ENCODE measurements at regions not wholly inside any gene's neighbourhood (a gene's known extent, or its start where the extent isn't known, plus 50 kb on each side); places are given as distances from the start of the nearest gene placed in this dataset.

GRCh38 chr13:81318231-81319019, 977.5 kb upstream of the SPRY2 start:
- 85% methylated on average over 4 of the region's 4 CpGs for WGBS (ENCODE audit: low lambda C conversion rate, missing lambda C conversion rate)
- no peak overlapping the region for H2AFZ ChIP-seq
- no peaks in the 10 kb centered on the region for H3K36me3 ChIP-seq (replicated peaks; ENCODE audit: insufficient read depth, low read depth)
- no peaks in the 10 kb centered on the region for H3K27me3 ChIP-seq
- DNase-seq (ENCODE audit: low spot score) = no peak
- TF ChIP-seq CTCF (IDR thresholded peaks at IDR 0.05; ENCODE audit: poor library complexity) (no peak), EZH2 (IDR thresholded peaks at IDR 0.05; ENCODE audit: borderline replicate concordance) (no peak), EZH2phosphoT487 (IDR thresholded peaks at IDR 0.05; ENCODE audit: low read depth, severe bottlenecking, unreplicated experiment) (no peak)
- no peaks in the 10 kb centered on the region for H3K79me2 ChIP-seq
- H3K4me2 ChIP-seq = no peak overlapping the region
- no peaks in the 10 kb centered on the region for H4K20me1 ChIP-seq (ENCODE audit: insufficient read depth, poor library complexity, severe bottlenecking)
- no peak overlapping the region for H3K4me3 ChIP-seq
- no peaks in the 10 kb centered on the region for H3K9me3 ChIP-seq (ENCODE audit: low read depth)
- no peaks in the 10 kb centered on the region for H3K4me1 ChIP-seq (ENCODE audit: insufficient read depth)
- no peaks in the 10 kb centered on the region for H3K9me2 ChIP-seq (replicated peaks; ENCODE audit: insufficient read depth)
- no peak overlapping the region for H3K27ac ChIP-seq

- TF ChIP-seq CTCF (IDR thresholded peaks at IDR 0.05; ENCODE audit: poor library complexity) (no peak), EZH2phosphoT487 (IDR thresholded peaks at IDR 0.05; ENCODE audit: low read depth, severe bottlenecking, unreplicated experiment) (no peak)
- no peak overlapping the region for H3K27ac ChIP-seq
- H3K9me2 ChIP-seq (replicated peaks; ENCODE audit: insufficient read depth) = no peaks in the 10 kb centered on the region
- no peak overlapping the region for H3K4me3 ChIP-seq
- H3K36me3 ChIP-seq (replicated peaks; ENCODE audit: insufficient read depth, low read depth) = no peaks in the 10 kb centered on the region
- no peaks in the 10 kb centered on the region for H3K79me2 ChIP-seq
- DNase-seq (ENCODE audit: low spot score) = no peak
- no peak overlapping the region for H2AFZ ChIP-seq
- no peaks in the 10 kb centered on the region for H4K20me1 ChIP-seq (ENCODE audit: insufficient read depth, poor library complexity, severe bottlenecking)
- H3K27me3 ChIP-seq = no peaks in the 10 kb centered on the region
- no peaks in the 10 kb centered on the region for H3K9me3 ChIP-seq (ENCODE audit: low read depth)
- no peak overlapping the region for H3K4me2 ChIP-seq
- no peaks in the 10 kb centered on the region for H3K4me1 ChIP-seq (ENCODE audit: insufficient read depth)
- WGBS (ENCODE audit: low lambda C conversion rate, missing lambda C conversion rate) = 86% methylated on average over 3 of the region's 3 CpGs
These were observed 973.5 kb upstream of the SPRY2 start for GRCh38 chr13:81314461-81314860.

GRCh38 chr13:81305928-81306327, 965.0 kb upstream of the SPRY2 start:
- no peak for DNase-seq (ENCODE audit: low spot score)
- H3K79me2 ChIP-seq = no peaks in the 10 kb centered on the region
- H2AFZ ChIP-seq = no peak overlapping the region
- no peaks in the 10 kb centered on the region for H4K20me1 ChIP-seq (ENCODE audit: insufficient read depth, poor library complexity, severe bottlenecking)
- H3K9me3 ChIP-seq (ENCODE audit: low read depth) = no peaks in the 10 kb centered on the region
- H3K27ac ChIP-seq = no peak overlapping the region
- H3K4me2 ChIP-seq = no peak overlapping the region
- TF ChIP-seq EZH2phosphoT487 (IDR thresholded peaks at IDR 0.05; ENCODE audit: low read depth, severe bottlenecking, unreplicated experiment) = no peak
- TF ChIP-seq EZH2 (IDR thresholded peaks at IDR 0.05; ENCODE audit: borderline replicate concordance) = no peak
- no peak for TF ChIP-seq CTCF (IDR thresholded peaks at IDR 0.05; ENCODE audit: poor library complexity)
- H3K36me3 ChIP-seq (replicated peaks; ENCODE audit: insufficient read depth, low read depth) = no peaks in the 10 kb centered on the region
- H3K9me2 ChIP-seq (replicated peaks; ENCODE audit: insufficient read depth) = no peaks in the 10 kb centered on the region
- H3K27me3 ChIP-seq = no peaks in the 10 kb centered on the region
- no peak overlapping the region for H3K4me3 ChIP-seq
- no peaks in the 10 kb centered on the region for H3K4me1 ChIP-seq (ENCODE audit: insufficient read depth)

Measured in hepatocyte (in vitro differentiated cells).